C1 segment of cervical spinal cord (tissue), 14 donors: ENCODE measurements at regions not wholly inside any gene's neighbourhood (a gene's known extent, or its start where the extent isn't known, plus 50 kb on each side); places are given as distances from the start of the nearest gene placed in this dataset.
"Not testable (repeated sequence)": the region's sequence is repeated elsewhere in the genome, so short reads cannot be mapped to it uniquely, and the experiment has no call there.

Experiments
- DNase-seq, 14 donors: peaks; one replicate each; lab custom pipeline; 2025; lab: John Stamatoyannopoulos, UW

DNA sequence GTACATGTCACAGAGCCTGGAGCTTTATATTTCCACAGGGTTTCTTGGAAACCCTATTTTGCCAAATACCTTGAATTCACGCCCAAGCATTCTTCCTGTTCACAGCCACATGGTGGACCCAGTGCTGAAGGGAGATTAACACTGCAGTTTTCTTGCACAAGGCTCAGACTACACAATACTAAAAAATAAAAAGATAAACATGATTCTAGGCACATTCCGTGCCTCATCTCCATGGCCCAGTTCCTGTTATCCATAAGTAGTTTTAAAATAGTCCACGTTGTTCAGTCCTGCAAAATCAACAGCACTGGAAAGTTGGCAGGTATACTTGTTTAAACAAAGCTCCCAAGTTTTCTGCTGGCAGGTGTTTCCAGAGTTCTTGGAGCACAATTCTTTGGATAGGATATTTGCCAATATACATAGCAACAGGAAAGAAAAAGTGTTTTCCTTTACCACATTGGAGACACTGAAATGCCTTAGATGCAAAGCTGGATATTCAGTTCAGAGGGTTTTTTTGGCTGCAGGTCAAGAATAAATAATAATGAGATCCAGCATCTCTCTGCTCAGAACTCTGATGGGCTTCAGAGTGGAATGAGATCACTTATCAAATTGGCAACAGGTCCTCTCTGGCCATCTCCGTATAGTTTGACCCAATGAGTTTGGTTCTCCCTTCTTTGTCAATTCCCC, 88.1 kb upstream of the TGFBR2 start:
- no peak for DNase-seq

DNA sequence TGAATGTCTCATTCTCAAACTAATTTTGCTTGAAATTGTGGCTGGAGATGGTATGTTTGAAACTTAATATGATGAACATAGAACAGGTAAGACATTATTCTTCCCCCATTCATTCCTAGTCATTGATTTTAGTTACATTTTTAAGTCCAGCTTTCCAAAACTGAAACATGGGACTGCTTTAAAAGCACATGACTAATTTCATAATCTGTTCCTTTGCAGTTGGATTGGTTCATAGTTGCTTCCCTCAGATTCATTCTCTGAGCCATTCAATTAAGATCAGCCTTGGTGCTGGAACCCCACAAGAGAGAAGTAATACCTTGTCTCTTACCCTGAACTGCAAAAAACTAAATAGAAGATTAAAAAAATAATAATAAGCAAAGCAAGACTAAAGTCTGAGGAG, 87.5 kb upstream of the TGFBR2 start:
- no peak for DNase-seq

DNA sequence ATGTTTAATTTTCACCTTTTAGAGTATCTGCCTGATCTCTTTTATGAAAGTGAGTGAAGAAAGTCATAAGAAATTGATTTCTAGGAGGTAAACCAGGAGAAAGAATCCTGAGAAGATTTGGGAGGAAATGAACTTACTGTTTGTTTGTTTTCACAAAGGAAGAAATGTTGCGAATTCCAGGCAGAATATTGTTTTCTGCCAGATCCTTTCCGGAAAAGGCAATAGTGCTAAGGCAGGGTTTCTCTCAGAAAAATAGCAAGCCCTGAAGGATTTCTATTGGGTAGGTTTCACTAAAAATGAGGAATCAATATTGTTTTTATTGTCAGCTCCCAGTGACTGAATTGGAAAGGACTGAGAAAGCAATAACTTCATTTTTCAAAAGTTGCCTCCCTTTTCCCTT, 85.7 kb upstream of the TGFBR2 start:
- DNase-seq = no peak

DNA sequence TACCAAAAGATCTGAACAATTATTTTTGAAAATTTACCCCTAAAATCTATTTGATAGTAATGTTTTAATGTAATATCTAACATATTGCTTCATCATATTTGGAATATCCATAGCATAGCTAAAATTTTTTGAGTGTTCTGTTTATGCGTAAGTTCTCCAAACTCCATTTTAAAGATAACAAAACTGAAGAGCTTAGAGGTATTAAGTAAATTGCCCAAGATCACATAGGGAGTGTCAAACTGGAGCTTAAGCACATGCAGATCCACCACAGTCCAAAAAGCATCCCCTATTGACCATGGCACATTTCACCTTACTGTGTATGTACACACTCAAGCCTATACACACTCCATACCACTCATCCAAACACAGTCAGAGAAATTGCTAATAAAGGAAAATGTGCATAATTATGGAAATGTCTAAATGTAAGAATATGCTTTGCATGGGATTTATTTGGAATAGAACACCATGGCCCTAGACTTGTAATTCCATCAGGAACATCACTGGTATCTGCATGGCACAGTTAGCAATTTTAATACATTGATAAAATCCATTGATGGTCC, 85.2 kb upstream of the TGFBR2 start:
- DNase-seq = no peak

DNA sequence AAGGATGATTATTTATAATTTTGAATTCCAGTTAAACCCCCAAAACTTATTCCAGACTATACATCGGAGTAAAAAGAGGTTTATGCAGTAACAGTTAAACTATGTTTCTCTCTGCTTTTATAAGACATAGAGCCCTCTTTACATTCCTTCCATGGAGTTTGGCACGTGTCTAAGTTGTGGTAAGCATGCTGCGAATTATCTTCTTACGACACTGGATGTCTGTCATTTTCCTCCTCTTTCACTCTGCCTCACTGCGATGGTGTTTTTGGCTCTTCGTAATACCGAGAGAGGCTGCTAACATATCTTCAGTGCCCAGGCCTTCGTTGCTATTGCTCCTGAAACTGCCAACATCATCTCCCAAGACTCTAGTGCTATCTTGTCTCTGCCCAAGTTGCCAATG, 83.9 kb upstream of the TGFBR2 start:
- no peak for DNase-seq

DNA sequence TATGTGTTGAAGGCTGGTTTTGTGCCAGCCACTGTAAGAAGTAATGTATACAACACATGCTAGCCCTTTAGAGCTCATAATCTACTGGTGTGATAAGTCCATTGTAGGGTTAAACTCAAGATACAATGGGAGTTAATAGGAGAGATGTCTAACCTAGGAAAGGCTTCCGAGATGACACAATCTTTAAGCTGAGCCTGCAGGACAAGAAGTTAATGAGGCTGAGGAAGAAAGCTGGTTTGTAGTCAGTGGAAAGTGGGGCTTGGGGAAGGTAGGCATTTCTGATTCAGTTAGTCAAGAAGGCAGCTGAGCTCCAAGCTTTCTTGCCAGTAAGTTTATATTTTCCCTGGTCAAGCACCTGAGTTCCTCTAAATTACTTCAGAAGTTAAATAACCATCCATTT, 83.0 kb upstream of the TGFBR2 start:
- DNase-seq = no peak

DNA sequence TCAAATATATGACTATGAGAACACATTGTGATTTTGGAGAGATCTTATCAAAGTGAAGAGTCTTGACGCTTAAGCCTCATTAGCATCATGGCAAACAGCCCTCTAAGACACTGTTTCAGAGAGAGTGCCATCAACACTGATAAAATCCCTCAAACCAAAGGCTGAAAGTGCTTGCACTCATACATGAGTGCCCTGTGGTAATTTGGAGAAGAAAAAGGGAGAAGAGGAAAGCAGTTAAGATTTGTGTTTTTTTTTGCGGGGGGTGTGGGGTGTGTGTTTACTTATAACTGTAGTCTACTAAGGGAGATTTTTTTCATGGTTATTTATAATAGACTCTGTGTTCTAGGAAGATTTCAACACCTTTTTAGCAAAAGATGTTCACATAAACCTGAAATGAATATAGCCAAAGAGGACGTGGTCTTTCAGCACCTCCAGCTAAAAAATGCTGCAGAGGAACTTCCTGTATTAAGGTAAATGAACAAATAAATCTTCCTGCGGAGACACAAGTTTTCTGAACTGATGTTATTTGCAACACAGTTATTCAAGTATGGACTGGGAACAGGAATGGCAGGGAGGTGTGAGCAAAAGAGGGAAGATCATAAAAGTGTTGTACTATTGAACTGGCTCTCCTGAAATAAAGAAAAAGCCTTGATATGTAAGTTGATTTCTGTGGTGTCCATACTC, 81.9 kb upstream of the TGFBR2 start:
- no peak for DNase-seq

DNA sequence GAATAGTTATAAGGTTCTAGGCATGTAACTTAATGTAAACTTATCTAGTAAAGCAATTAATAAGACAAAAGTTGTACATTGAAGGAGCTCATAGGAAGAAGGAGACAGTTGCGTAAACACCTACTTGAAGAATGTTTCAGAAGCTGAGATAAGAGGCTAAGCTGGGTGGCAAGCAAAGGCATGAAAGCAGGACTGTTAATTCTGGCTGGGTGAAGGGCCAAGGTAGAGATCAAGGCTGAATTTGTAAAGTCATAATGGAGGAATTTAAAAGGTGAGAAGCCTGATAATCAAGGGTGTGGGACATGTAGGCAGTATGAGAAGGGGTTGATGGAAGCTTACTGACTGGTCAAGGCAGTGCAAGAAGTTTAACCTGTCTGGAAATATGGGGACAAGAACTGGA, 80.4 kb upstream of the TGFBR2 start:
- no peak for DNase-seq

DNA sequence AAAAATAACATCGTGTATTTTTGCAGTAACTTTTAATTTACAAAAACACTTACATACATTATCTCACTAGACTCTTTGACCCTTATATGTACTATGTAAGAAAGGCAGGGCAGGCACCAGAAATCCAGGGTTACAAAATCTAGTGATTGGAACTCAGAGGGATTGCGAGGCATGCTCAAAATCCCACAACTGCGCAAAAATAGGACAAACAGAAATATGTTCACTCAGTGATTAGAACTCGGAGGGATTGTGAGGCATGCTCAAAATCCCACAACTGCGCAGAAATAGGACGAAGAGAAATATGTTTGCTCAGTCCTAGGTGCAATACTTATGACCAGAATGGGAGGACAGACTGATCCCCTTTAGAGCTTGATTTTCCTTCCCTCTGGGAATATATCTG, 79.2 kb upstream of the TGFBR2 start:
- DNase-seq = no peak

DNA sequence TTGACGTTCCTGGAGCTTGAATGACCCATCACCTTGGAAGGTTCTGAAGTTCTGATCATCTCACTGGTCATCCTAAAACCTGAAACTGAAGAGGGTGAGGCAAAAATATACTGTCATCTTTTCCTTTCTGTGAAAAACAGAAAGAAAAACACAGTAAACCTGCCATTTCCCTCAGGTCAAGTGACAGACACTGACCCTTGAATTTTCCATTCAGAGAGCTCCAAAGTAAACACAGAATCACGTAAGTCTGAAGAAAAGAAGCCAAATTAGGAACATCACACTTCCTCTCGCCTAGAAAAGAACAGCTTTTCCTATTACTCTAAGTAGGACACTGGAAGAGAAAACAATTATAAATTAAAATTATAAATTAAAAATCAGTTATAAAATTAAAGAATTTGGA, 78.7 kb upstream of the TGFBR2 start:
- no peak for DNase-seq

DNA sequence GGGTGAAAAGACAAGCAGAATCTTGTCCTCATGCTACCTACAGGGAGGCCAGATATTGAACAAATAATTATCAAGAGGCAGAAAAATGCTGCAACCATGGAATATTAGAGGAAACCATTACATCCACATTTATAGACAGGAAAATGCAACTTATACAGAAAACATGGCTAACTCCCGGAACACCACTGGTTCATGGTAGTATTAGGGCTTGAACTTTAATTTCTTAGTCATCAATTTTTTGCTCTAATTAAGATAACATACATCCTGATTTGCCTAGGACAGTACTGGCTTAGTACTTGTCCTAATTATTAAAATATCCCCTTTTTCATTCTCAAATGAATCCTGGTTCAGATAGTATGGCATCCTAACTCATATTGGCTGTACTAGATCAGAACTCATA, 76.3 kb upstream of the TGFBR2 start:
- no peak for DNase-seq

DNA sequence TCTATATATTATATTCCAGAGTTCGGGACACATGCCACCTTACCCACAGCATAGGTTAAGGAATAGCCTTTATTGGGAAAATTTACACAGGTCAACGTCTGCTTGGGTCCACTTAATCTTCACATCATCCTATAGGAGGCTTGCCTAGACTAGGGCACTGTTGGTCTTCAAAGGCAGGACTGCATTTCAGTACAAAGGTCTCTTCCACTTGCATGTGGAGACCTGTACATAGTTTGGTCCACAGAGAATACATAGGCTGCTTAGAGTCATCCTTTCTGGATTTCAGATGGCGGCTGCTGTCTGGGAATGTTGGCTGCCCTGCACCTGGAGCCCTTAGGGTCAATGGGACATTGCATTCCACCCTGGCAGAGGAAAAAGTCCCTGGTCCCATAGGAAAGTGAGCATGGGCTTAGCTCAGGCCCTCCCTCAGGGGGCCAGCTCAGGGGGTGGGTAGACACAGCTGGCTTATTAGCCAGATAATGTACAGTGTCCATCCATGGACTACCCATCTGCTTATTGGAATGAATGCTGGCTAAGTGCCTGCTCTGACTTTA, 75.3 kb upstream of the TGFBR2 start:
- DNase-seq = no peak

DNA sequence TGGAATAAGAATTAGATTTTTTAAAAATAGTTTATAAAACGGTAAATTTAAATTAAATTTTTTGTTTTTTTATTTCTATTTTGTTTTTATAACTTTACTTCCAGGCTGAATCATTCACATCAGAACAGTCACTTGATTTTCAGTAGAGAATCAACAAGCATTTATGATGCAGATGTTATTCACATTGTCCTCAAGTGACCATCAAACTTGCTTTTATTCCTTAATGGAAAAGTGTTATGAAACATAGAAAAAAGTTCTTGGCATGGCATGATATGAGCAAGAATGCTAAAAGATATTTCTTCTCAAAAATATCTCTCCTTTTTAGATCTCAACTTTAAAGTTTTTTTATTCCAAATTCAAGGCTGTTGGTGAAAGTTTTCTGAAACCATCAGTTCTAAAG, 70.9 kb upstream of the TGFBR2 start:
- DNase-seq = no peak

DNA sequence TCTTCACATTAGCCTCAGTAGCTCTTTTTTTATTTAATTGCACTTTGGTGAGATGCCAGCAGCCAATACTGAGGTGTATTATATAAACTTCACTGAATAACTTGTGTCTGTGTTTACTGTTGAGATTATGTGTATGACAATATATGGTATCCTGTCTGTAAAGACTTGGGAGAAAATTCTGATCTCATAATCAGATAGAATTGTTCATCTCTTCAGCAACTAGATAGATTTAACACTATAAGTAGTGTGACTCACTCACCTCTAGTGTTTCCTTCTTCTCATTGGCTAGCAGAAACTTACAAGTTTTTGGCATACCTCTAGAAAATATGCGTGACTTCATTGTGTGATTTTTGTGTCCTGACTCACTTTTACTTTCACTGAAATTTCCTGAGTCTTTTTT, 67.6 kb upstream of the TGFBR2 start:
- DNase-seq = no peak

DNA sequence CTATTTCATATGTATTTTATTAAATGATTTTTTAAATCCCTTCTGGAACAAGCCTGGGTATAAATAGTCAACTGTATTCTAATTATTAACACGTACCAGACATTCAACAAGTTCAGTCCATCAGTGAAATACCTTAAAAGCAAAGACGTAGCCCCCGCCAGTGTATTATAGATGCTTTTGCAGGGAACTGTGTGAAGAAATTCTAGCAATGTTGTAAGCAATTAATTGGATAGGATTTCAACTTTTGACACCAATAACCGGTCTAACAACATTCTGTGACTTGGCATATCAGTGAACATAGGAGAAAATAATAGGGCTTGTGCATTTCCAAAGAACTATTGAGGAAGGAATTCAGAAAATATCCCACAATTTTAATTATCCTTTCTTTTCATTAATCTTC, 67.2 kb upstream of the TGFBR2 start:
- DNase-seq = no peak

DNA sequence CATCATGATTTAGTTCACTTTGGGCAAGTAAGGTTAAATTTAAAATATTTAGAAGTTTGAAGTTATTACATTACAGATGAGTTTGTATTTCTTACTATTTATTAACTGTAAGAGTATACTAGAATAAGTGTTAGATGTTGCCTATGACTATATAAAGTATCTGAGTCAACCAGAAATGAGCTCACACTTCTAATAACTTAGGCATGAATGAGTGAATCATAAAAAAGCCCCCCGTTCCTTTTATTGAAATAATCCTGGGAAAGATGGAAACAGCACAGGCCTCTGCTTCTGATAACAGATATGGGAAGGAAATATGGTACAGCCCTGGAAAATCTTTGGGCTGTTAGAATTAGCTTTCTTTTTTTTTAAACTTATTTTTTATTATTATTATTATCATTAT, 66.6 kb upstream of the TGFBR2 start:
- no peak for DNase-seq

DNA sequence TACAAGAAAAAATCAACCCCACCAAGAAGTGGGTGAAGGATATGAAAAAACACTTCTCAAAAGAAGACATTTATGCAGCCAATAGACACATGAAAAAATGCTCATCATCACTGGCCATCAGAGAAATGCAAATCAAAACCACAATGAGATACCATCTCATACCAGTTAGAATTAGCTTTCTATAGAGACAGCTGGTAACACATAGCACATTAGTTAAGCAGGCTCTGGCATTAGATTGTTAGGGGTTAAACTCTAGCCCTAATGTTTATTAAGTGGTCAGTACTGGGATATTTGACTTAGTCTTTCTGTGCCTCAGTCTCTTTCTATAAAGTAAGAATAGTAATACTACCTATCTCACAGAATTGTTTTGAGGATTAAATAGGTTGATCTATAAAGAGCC, 65.2 kb upstream of the TGFBR2 start:
- not testable (repeated sequence) for DNase-seq

DNA sequence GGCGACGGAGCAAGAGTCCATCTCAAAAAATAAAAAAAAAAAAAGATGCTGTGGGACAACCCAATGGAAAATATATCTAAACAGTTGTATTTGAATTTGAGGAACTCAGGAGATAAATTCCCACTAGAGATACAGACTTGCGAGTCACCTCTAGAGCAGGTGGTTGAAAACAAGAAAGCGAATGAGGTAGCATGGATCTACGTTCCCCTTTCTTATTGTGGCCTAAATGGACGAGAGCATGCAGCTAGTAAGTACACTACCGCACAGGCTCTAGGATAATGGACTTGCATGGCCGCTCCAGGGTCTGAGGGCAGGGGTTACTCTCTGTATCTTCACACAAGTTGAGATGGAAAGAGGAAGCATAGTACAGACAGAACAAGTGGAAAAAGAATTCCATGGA, 63.5 kb upstream of the TGFBR2 start:
- no peak for DNase-seq

DNA sequence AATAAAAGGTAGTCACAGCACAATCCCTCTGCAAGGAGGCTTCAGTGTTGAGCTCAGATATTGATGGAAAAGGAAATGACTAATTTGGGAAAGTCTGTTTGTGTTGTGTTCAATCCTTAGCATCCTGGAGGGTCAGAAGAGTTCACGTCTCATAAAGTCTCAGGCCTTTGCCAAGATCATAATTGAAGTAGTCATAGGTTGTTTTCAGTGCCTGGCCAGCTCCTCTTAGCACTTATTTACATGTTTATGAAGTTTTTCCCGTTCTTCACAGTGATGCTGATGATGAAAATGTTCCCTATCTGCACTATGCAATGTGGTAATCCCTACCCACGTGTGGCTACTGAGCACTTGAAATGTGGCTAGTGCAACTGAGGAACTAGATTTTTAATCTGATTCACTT, 61.6 kb upstream of the TGFBR2 start:
- no peak for DNase-seq

DNA sequence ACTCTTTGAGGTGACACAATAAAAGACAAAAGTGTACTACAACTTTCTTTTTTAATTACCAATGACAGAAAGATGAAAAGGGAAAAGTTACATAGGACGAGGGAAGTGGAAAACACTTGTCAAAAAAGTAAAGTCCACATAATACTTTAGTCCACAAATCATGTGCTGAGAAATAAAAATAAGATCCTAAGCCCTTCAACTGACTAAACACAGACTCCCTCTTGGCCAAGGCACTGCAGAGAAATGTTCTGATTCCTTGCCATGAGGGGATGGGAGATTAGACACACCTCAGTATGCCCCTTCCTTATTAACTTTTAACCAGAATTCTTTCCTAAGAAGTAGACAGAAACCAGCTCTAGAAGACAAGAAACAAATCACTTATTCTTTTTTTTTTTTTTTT, 59.5 kb upstream of the TGFBR2 start:
- no peak for DNase-seq

DNA sequence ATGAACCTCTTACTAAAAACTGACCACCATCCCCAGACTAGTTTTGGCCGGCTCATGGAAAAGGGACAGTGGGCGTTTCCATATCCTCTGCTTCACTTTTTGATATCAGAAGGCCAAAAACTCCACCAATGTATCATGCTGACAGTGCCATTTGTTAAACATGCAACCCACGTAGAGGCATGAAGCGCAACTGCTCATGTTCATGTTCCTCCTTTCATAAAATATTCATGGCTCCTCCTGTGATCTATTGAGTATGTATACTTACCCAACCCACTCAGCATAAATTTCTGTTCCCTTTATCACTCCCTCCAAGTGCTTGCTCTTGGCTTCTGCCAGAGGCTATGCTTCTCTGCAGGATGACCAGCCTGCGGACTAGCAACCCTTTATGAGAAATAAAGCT, 58.7 kb upstream of the TGFBR2 start:
- no peak for DNase-seq

DNA sequence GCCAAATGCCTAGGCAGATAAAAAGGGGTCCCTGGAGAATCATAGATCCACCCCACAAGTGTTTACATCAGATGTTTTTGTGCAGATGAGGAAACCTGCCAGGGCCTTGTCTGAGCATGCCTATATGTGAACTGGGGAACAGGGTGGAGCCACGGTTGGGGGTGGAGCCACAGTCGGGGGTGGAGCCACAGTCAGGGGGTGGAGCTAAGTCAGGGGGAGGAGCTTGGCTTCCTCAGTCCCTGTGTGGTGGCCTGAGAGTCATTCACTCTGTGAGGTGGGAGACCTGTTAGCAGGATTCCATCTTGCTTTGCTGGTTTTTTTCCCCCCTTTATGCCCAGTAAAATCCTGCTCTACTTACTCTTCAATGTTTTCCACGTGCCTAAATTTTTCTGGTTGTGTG, 57.8 kb upstream of the TGFBR2 start:
- no peak for DNase-seq

DNA sequence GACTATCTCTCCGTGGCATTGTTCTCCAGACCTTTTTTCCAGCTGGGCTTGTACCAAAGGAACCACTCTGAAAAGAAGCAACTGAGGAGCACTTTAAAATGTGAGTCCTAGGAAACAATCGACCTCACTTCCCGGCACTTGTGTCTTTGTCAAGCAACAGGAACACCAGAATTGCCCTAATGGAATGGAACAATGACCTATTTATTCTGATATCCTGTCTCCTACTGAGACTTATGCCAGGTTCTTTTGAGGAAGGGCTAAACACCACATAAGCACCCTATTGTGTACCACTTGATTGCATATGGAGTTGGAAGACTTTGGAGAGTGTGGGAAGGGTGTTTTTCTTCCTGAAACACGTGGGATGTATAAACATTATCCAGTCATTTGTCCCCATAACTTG, 56.8 kb upstream of the TGFBR2 start:
- no peak for DNase-seq
